ENCODE measurements at regions not wholly inside any gene's neighbourhood (a gene's known extent, or its start where the extent isn't known, plus 50 kb on each side); places are given as distances from the start of the nearest gene placed in this dataset.

- TF ChIP-seq, protein P1, sequence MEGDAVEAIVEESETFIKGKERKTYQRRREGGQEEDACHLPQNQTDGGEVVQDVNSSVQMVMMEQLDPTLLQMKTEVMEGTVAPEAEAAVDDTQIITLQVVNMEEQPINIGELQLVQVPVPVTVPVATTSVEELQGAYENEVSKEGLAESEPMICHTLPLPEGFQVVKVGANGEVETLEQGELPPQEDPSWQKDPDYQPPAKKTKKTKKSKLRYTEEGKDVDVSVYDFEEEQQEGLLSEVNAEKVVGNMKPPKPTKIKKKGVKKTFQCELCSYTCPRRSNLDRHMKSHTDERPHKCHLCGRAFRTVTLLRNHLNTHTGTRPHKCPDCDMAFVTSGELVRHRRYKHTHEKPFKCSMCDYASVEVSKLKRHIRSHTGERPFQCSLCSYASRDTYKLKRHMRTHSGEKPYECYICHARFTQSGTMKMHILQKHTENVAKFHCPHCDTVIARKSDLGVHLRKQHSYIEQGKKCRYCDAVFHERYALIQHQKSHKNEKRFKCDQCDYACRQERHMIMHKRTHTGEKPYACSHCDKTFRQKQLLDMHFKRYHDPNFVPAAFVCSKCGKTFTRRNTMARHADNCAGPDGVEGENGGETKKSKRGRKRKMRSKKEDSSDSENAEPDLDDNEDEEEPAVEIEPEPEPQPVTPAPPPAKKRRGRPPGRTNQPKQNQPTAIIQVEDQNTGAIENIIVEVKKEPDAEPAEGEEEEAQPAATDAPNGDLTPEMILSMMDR (IDR thresholded peaks at IDR 0.05), result no peak
- TF ChIP-seq EP300 (IDR thresholded peaks at IDR 0.05), result no peak
Observed at GRCh38 chr10:78286186-78286585, 252.5 kb downstream of the RPS24 start.

Data from tibial nerve (tissue), 4 donors.